ENCODE measurements at regions not wholly inside any gene's neighbourhood (a gene's known extent, or its start where the extent isn't known, plus 50 kb on each side); places are given as distances from the start of the nearest gene placed in this dataset.

- TF ChIP-seq, protein P1, sequence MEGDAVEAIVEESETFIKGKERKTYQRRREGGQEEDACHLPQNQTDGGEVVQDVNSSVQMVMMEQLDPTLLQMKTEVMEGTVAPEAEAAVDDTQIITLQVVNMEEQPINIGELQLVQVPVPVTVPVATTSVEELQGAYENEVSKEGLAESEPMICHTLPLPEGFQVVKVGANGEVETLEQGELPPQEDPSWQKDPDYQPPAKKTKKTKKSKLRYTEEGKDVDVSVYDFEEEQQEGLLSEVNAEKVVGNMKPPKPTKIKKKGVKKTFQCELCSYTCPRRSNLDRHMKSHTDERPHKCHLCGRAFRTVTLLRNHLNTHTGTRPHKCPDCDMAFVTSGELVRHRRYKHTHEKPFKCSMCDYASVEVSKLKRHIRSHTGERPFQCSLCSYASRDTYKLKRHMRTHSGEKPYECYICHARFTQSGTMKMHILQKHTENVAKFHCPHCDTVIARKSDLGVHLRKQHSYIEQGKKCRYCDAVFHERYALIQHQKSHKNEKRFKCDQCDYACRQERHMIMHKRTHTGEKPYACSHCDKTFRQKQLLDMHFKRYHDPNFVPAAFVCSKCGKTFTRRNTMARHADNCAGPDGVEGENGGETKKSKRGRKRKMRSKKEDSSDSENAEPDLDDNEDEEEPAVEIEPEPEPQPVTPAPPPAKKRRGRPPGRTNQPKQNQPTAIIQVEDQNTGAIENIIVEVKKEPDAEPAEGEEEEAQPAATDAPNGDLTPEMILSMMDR (IDR thresholded peaks at IDR 0.05), result no peak
- no peak for TF ChIP-seq POLR2A (IDR thresholded peaks at IDR 0.05)
Observed at GRCh38 chr1:20405893-20406604, 80.0 kb downstream of the CAMK2N1 start.
